NCI-H1092 treated with DMSO at 0.1 percent for 48 hours (cell line): ENCODE measurements at regions not wholly inside any gene's neighbourhood (a gene's known extent, or its start where the extent isn't known, plus 50 kb on each side); places are given as distances from the start of the nearest gene placed in this dataset.

Experiments
- DNase-seq: peaks from one replicate; lab custom pipeline; 2025; lab: John Stamatoyannopoulos, UW

DNA sequence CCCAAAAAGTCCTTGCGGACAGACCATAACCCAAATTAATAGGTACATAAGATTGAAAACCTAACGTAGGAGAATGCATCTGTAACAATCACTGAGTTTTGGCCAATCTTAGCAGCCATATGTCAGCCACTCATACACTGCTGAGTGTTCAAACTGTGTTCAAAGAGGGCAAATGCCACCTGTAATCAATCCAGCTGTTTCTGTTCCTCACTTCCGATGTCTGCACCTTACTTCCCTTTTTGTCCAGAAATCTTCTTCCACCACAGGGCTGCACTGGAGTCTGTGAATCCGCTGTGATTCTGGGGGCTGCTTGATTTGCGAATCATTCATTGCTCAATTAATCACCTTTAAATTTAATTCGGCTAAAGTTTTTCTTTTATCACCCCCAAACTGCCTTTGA lies 263.9 kb downstream of the ICE1 start:
- no peak for DNase-seq

- no peak for DNase-seq
These were observed 263.3 kb downstream of the ICE1 start for GRCh38 chr5:5685737-5686136.

- no peak for DNase-seq
These were observed 260.7 kb downstream of the ICE1 start for GRCh38 chr5:5683174-5683573.

DNA sequence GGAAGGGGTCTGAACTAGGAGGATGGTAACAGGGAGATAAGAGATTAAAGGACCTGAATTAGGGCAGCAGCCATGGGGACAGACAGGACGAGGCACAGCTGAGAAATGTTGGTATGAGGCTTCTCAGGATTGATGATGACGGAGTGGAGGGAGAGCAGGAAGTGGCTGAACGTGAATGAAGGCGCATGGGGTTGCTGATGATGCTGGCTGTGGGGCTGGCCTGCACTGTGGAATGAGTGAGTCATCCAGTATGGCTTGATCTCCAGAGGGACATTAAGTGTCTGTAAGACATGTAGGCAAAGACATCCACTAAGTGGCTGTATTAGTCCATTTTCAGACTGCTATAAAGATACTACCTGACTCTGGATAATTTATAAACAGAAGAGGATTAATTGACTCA lies 256.4 kb downstream of the ICE1 start:
- no peak for DNase-seq

DNA sequence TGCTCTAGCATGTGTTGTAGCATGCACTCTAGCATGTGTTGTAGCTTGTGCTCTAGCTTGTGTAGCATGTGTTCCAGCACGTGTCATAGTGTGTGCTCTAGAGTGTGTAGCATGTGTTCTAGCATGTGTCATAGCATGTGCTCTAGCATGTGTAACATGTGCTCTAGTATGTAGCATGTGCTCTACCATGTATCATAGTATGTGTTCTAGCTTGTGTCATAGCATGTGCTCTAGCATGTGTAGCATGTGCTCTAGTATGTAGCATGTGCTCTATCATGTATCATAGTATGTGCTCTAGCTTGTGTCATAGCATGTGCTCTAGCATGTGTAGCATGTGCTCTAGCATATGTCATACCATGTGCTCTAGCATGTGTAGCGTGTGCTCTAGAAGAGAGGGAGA lies 255.3 kb downstream of the ICE1 start:
- DNase-seq, result no peak

DNA sequence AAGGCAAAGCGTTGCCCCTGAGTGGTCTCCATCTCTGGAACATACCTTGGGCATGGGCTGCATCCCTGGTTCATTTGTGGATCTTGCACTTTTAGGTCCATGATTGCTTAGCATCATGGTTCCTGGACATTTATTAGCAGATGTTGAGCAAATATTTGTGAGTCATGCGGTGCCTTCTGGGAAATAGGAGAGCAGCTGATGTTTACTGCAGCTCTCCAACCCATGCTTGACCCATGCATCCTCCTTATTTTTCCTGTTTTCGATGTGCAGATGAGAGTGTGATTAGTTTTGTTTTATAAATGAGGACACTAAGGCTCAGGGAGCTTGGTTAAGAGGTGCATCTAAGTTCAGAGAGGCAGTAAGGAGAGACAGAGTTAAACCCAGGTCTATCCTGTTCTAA lies 253.7 kb downstream of the ICE1 start:
- no peak for DNase-seq

DNA sequence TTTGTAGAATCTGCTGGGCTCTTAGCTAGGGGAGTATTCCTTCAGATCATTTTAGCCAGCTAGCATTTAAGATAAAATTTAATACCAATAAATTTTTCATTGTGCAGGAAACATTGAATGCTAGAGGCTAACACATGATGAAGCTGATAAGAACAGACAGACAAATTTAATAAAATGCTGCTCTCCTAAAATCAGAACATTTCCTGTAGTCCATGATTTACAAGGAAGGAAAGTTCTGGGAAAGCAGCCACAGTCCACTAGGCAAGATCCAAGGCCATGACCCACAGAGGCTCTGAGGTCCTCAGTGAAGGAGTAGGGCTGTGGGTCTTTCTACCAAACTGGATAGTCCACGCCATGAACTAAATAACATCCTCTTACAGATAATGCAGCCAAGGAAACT lies 253.0 kb downstream of the ICE1 start:
- DNase-seq, result no peak

DNA sequence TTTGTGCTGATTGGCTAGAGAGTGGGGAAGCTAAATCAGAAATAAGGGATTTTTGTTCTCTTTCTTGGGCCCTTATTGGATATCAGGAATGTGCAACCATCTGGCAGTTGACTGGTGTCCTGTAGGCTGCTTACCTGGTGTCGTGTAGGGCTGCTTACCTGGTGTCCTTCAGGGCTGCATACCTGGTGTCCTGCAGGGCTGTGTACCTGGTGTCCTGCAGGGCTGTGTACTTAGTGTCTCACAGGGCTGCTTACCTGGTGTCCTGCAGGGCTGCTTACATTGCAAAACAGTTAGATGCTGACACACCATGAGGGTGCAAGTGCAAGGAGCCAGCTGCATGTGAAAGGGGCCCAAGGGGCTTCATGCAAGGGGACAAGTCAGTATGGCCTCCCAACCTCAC lies 249.3 kb downstream of the ICE1 start:
- DNase-seq, result no peak

DNA sequence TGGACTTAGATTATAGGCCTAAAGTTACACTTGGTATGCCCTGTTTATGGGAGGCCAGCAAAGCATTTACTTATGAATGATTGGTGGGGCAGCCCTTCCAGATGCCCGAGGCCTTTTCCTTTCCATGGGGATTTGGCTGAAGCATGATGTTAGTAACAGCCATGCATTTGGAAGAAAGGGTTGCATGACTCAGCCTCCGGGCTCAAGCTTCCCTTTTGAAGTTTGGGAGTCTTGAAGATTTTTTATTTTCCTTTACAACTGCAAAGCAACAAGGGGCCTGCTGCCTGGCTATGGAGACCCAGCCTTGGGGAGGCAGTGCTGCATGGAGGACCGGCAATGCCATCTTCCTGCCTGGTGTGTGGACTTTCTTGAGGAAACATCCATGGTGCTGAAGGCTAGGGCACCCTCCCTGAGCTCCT lies 244.7 kb downstream of the ICE1 start:
- DNase-seq, result no peak

GRCh38 chr5:5666369-5666768 lies 243.9 kb downstream of the ICE1 start:
- DNase-seq, result no peak

GRCh38 chr5:5666076-5666365 lies 243.5 kb downstream of the ICE1 start:
- DNase-seq, result no peak

- no peak for DNase-seq
These were observed 243.0 kb downstream of the ICE1 start for GRCh38 chr5:5665225-5666075.

DNA sequence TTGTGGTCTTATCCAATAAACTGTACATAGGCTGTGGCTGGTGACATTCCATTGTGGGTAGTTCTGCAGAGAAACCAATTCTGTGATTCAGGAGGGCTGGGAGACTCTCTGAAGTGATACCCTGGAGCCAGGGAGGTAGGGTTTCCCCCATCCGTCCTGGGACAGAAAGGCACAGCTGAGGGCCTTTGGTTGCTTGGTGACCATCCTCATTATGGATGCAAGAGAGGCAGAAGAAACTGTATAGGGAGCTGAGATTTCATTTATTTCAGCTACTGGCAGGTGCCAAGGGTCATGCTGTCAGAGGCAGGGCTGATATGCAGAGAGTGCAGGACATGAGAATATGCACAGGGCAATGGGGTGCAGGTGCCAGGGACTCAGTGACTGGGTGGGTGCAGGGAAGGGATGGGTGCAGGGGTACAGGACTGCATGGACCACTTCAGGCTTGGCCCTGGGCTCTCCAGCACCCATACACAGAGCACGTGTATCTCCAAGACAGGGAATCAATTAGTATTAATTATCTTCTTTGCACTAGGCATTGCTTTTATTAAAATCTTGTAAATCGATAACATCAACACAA lies 236.5 kb downstream of the ICE1 start:
- DNase-seq, result no peak

GRCh38 chr5:5658226-5658625 lies 235.7 kb downstream of the ICE1 start:
- DNase-seq, result no peak

GRCh38 chr5:5652181-5652580 lies 229.7 kb downstream of the ICE1 start:
- DNase-seq, result no peak

DNA sequence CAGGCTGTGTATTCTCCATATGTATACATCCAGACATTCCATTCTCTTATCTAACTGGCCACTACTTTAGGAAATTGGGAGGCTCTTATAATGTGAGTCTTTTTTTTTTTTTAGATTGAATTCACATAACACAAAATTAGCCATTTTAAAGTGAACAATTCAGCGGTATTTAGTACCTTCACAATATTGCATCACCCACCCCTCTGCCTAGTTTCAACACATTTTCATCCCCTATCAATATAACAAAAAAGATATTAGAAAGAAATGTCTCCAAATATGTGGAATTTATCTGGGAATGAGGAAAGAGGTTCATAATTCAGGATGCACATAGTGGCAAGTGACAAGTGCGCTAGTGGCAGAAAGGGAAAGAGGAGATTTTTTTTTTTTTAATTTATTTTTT lies 228.5 kb downstream of the ICE1 start:
- DNase-seq, result no peak

DNA sequence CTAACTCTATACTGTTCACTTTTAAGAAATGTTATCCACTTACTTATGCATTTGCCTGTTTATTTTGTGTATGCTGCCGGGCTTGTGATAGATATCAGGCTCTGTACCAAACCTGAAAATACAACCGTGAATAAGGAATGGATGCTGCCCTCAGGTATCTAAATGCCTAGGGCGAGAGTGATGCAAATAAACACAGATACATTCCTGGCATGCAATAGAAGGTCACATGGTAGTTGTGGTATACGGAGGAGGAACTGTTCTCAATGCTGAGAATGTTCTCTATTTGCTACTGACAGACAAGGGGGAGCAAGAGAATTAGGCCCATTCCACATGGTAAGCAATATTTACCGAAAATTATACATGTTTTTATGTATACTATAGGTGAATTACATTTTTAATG lies 227.8 kb downstream of the ICE1 start:
- no peak for DNase-seq

GRCh38 chr5:5649641-5650040 lies 227.2 kb downstream of the ICE1 start:
- DNase-seq, result no peak

GRCh38 chr5:5648694-5649093 lies 226.2 kb downstream of the ICE1 start:
- DNase-seq, result no peak

DNA sequence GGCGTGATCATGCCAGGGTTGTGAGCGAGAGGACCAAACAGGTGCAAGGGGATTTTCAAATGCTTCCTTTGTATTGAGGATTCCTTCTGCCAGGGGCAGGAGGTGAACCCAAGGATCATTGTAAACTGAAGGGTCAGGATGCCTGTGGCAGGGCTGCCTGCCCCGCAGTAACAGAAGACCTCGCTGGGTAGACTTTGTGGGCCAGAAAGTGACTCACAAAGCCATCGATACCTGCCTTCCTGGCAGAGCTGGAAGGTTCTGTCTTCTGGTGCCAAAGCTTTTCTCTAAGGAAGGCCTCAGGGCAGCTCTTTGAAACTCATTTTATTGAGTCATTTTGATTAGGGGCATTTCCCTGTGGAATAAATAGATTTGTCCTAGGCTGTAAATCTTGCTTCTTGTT lies 223.4 kb downstream of the ICE1 start:
- DNase-seq, result no peak

GRCh38 chr5:5645198-5645597 lies 222.7 kb downstream of the ICE1 start:
- no peak for DNase-seq

DNA sequence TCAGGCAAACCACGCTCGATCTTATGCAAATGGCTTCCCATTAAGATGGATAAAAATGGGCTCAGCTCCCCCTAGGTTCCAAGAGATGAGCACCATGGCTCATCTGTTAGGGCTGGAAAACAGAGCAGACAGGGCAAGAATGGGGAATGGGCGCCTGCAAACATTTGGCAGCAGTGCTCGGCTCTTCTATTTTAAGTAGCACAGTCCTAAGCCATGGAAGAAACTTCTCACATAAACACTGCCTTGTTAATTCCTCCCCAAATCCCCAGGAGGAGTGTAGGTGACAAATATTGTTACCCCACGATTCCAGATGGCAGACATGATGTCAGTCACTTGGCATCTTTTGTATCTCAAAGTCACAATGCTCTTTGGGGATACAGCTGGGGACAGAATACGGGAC lies 221.8 kb downstream of the ICE1 start:
- DNase-seq, result no peak

DNA sequence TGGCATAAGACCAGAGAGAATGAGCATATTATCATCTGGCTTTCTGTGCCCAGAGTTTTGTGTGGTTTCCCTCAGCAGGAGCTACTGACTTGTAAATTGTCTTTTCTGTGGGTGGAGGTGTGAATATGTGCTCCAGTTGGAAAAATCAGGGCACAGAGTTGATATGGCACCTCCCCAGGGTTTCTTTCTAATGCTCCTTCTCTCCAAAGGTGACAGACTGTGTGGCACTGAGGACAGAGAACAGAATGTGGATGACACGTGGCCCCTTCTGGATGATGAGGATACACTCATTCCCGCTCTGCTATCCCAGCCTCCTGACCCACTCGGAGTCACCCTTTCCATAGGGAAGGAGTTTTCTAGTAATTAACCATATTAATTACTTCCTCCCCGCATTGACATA lies 221.0 kb downstream of the ICE1 start:
- DNase-seq, result no peak

- DNase-seq, result no peak
These were observed 215.7 kb downstream of the ICE1 start for GRCh38 chr5:5638211-5638610.
